Fibroblast of mammary gland (primary cell): ENCODE measurements at regions not wholly inside any gene's neighbourhood (a gene's known extent, or its start where the extent isn't known, plus 50 kb on each side); places are given as distances from the start of the nearest gene placed in this dataset.

Experiments used
- DNase-seq: peaks from one replicate; pipeline ENCODE4 v3.0.0-alpha.2; 2010; ENCODE audit warnings: low read depth
- H3K4me3 ChIP-seq: 2 replicates; pipeline ENCODE4 v1.5.1; 2011; ENCODE audit warnings: low read depth, mild to moderate bottlenecking, low read length, moderate library complexity; ENCODE audit not compliant: control insufficient read depth
- TF ChIP-seq, protein P1 (sequence below): conservative IDR thresholded peaks from 2 replicates; pipeline ENCODE4 v1.5.1; 2011; ENCODE audit warnings: low read depth, low read length, inconsistent platforms; ENCODE audit not compliant: control insufficient read depth, insufficient read depth

DNA sequence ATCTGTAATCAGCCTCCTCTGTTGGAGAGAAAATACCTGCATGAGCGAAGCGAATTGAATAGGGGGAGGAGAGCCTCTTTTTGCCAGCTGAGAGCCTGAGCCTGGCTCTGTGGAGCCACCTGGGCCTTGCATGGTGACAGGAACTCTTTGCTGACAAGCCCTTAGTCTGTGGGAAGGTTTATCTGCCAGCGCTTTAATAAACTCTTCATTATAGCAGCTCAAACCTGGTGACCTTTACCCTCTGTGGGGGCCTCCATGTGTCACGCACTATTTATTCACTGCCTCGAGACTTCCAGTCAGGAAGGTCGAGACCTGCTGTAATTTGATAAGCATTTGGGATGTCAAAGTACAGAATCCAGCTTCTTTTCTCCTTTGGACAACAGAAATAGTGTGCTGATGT, 282.6 kb downstream of the CBLN1 start:
- no peak for DNase-seq
- TF ChIP-seq, protein P1, sequence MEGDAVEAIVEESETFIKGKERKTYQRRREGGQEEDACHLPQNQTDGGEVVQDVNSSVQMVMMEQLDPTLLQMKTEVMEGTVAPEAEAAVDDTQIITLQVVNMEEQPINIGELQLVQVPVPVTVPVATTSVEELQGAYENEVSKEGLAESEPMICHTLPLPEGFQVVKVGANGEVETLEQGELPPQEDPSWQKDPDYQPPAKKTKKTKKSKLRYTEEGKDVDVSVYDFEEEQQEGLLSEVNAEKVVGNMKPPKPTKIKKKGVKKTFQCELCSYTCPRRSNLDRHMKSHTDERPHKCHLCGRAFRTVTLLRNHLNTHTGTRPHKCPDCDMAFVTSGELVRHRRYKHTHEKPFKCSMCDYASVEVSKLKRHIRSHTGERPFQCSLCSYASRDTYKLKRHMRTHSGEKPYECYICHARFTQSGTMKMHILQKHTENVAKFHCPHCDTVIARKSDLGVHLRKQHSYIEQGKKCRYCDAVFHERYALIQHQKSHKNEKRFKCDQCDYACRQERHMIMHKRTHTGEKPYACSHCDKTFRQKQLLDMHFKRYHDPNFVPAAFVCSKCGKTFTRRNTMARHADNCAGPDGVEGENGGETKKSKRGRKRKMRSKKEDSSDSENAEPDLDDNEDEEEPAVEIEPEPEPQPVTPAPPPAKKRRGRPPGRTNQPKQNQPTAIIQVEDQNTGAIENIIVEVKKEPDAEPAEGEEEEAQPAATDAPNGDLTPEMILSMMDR = no peak
- no peak overlapping the region for H3K4me3 ChIP-seq

DNA sequence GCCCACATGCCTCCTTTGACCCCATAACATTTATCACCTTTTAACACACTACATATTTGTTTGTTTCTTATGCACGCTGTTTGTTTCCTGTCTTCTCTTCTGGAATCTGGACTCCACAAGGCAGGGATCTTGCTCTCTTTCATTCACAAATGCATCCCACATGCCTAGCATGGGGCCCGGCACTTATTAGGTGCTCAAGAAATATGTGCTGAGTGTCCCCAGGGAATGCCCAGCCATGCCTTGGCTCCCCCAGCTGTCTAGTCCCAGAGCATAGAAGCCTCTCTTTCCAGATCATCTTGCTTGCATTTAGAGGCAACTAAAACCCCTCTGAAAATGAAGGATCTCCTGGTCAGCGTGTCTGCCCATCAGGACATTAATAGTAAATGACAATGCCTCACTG, 283.7 kb downstream of the CBLN1 start:
- TF ChIP-seq, protein P1 = no peak
- no peak for DNase-seq
- no peak overlapping the region for H3K4me3 ChIP-seq

DNA sequence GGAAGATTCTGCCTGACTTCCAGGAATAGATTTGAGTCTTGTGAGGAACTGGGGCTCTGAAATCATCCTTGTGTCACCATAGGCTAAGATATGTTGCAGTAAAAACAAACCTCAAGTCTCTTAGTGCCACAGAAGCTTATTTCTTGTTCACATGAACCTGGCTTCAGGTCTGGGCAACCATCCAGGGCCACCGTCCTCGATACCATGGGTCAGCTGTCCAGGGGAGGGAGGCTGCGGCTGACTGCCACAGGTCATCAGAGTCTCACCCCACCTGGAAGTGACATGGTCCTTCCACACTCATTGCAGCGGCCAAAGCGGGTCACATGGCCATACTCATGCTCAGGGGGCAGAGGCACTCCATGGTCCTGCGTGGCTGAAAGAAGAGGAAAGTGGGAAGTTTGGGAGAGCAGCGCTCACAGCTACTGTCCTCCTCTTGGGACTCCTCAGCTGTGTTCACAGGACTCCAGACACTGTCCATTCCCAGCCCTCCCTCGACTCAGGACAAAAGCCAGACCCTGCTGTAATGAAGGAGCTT, 284.5 kb downstream of the CBLN1 start:
- TF ChIP-seq, protein P1 = no peak
- DNase-seq = no peak
- H3K4me3 ChIP-seq = no peak overlapping the region

DNA sequence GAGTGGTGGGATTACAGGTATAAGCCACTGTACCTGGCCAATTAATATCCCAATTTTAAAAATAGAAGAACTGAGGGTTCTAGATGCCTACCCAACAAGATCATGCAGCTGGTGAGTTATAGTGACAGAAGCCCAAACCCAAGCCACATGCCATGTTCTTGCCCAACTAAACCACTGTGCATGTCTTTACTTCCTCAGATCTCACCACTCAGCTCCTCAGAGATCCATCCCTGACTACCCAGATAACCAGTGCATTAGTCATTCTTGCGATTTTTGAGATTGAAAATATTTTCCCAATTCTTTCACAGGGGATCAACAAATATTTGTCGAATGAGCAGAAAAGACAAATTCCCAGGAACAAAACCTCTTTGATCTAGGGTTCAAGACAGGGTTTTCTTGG, 303.1 kb downstream of the CBLN1 start:
- DNase-seq = peak; percentile 28
- H3K4me3 ChIP-seq = no peak overlapping the region
- TF ChIP-seq, protein P1 = no peak

DNA sequence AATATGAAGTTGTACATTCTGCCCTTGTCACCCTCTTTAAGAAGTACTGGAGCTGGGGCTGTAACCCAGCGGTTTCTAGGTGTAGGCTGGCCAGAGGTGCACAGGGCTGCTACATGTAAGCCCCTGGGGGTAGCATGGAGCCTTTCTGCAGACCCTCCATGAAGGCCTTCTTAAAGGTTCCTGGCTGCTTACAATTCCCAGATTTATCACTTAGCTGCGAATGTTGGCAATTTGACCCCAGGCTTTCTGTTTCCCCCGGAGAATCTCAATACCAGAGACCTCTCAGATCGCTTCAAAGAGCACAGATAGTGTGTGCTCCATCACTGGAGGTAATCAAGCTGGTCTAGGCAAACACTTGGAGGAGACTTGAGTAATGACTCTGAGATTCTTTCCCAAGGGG, 309.4 kb downstream of the CBLN1 start:
- no peak overlapping the region for H3K4me3 ChIP-seq
- TF ChIP-seq, protein P1 = no peak
- DNase-seq = no peak

DNA sequence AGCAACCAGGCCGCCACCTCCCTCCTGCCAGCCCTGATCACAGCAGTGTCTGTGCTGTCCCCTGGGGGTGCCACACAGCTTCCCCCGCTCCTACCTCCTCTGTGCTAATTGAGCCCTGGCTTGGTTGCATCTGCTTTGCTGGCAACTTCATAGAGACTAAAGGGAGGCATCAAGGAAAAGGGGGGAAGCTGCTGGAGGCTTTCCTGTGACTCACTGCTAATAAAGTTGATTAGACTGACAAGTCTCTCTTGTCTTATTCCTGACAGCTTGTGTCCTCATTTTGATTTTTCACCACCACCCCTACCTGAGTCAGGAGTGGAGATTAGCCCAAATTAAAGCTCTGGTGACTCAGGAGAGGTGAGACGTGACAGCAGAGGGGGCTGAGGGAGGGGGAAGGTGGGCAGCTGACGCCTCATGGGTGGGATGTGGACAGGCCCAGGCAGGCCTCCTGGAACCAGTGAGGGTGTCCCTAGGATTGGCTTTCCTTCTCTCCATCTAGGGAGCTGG, 310.0 kb downstream of the CBLN1 start:
- TF ChIP-seq, protein P1 = no peak
- H3K4me3 ChIP-seq = no peak overlapping the region
- DNase-seq = no peak

DNA sequence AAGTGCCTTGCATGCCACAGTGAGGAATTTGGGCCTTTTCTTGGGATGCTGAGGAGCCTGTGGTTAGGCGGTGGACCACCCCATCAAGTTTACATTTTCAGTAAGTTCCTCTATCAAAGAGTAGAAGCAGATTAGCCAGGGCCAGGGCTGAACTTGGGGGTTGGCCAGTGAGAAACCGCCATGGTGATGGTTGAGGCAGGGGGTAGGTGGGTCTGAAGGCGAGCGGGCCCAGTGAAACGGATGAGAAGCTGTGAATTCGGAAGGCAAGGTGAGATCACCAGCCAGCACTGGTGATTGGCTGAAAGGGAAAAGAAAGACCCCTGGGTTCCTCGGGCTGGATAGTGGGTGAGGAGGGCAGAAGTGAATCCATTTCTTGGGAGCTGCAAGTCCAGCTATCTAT, 311.4 kb downstream of the CBLN1 start:
- no peak overlapping the region for H3K4me3 ChIP-seq
- TF ChIP-seq, protein P1 = no peak
- DNase-seq = no peak
